ENCODE measurements at regions not wholly inside any gene's neighbourhood (a gene's known extent, or its start where the extent isn't known, plus 50 kb on each side); places are given as distances from the start of the nearest gene placed in this dataset.

GRCh38 chr10:25768167-25768566, 165.9 kb upstream of the MYO3A start:
- no peaks in the 10 kb centered on the region for H3K27me3 ChIP-seq
- intact Hi-C loops (cut with DNase I) = no loop called here
- H3K4me3 ChIP-seq = no peak overlapping the region
- TF ChIP-seq EP300 (IDR thresholded peaks at IDR 0.05) (no peak), POLR2A (IDR thresholded peaks at IDR 0.05) (no peak), CTCF (IDR thresholded peaks at IDR 0.05) (no peak)
- H3K36me3 ChIP-seq = no peaks in the 10 kb centered on the region
- 63 to 76% (median 74%) methylated on average over 3 of the region's 3 CpGs for WGBS, 3 donors
- no peaks in the 10 kb centered on the region for H3K4me1 ChIP-seq (ENCODE audit: insufficient read depth)
- no peak overlapping the region for H3K27ac ChIP-seq
- DNase-seq = no peak
- H3K9me3 ChIP-seq = no peaks in the 10 kb centered on the region

- TF ChIP-seq CTCF (IDR thresholded peaks at IDR 0.05) = no peak
- no peak for TF ChIP-seq POLR2A (IDR thresholded peaks at IDR 0.05)
- TF ChIP-seq EP300 (IDR thresholded peaks at IDR 0.05) = no peak
- Histone ChIP-seq H3K9me3 (no peaks in the 10 kb centered on the region), H3K4me3 (no peak overlapping the region), H3K27ac (no peak overlapping the region), H3K36me3 (no peaks in the 10 kb centered on the region), H3K27me3 (no peaks in the 10 kb centered on the region), H3K4me1 (ENCODE audit: insufficient read depth) (no peaks in the 10 kb centered on the region)
- 71 to 75% (median 73%) methylated on average over 5 of the region's 5 CpGs for WGBS, 3 donors
- intact Hi-C loops (cut with DNase I) = no loop called here
- no peak for DNase-seq
Measured at GRCh38 chr10:25778646-25779045, 155.4 kb upstream of the MYO3A start.

GRCh38 chr10:25786161-25786560, 147.9 kb upstream of the MYO3A start:
- Histone ChIP-seq H3K9me3 (no peaks in the 10 kb centered on the region), H3K36me3 (no peaks in the 10 kb centered on the region), H3K4me1 (ENCODE audit: insufficient read depth) (no peaks in the 10 kb centered on the region), H3K27ac (no peak overlapping the region), H3K27me3 (no peaks in the 10 kb centered on the region), H3K4me3 (no peak overlapping the region)
- TF ChIP-seq EP300 (IDR thresholded peaks at IDR 0.05) (no peak), POLR2A (IDR thresholded peaks at IDR 0.05) (no peak), CTCF (IDR thresholded peaks at IDR 0.05) (no peak)
- WGBS, 3 donors = 69 to 83% (median 71%) methylated on average over 4 of the region's 4 CpGs
- intact Hi-C loops (cut with DNase I) = no loop called here
- DNase-seq = no peak

- Histone ChIP-seq H3K27ac (no peak overlapping the region), H3K36me3 (no peaks in the 10 kb centered on the region), H3K9me3 (no peaks in the 10 kb centered on the region), H3K4me3 (no peak overlapping the region), H3K27me3 (no peaks in the 10 kb centered on the region), H3K4me1 (ENCODE audit: insufficient read depth) (no peaks in the 10 kb centered on the region)
- TF ChIP-seq POLR2A (IDR thresholded peaks at IDR 0.05) (no peak), CTCF (IDR thresholded peaks at IDR 0.05) (no peak), EP300 (IDR thresholded peaks at IDR 0.05) (no peak)
- no peak for DNase-seq
- intact Hi-C loops (cut with DNase I) = no loop called here
- WGBS, 3 donors = 51 to 61% (median 54%) methylated on average over 3 of the region's 3 CpGs
Measured at GRCh38 chr10:25786899-25787298, 147.1 kb upstream of the MYO3A start.
